A549 (cell line): ENCODE measurements at regions not wholly inside any gene's neighbourhood (a gene's known extent, or its start where the extent isn't known, plus 50 kb on each side); places are given as distances from the start of the nearest gene placed in this dataset.

Experiments used
- EP300 ChIP-seq, 2 experiments: fragments of >200 bp; sonication (Bioruptor Twin); formaldehyde crosslinking; IDR thresholded peaks; 2 replicates in 1 of 2; 3 replicates in 1 of 2; pipeline ENCODE4 v1.6.1; 2016 to 2017
- POLR2A ChIP-seq: IDR thresholded peaks from 2 replicates; pipeline ENCODE4 v1.6.1; 2012; ENCODE audit warnings: mild to moderate bottlenecking, low read length
- POLR2AphosphoS2 ChIP-seq: conservative IDR thresholded peaks from 2 replicates; pipeline ENCODE4 v1.6.1; 2012; ENCODE audit warnings: low read length, improper control_type of control experiment, inconsistent platforms
- TF ChIP-seq, protein P1 (sequence below): fragments of 150-350 bp; IDR thresholded peaks from 2 replicates; pipeline ENCODE4 v1.6.1; 2014; ENCODE audit warnings: low read depth, mild to moderate bottlenecking, low read length
- TF ChIP-seq, protein P2 (sequence below): fragments of >200 bp; sonication (Bioruptor Twin); formaldehyde crosslinking; IDR thresholded peaks from 3 replicates; pipeline ENCODE4 v1.5.1; 2016

DNA sequence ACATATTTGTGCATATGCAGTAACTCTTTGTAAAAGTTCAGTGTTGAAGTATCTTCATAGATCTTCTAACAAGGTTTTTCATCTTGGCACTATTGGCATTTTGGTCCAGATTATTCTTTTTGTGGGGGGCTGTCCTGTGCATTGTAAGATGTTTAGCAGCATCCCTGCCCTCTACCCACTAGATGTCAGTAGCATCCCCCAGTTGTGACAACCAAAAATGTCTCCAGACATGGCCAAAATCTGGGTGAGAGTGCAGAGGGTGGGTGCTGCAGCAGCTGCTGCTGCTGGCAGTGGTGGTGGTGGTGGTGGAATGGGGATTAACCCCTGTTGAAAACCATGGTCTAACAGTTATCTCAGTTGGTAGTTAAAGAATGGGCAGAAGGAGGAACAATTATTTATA lies 370.0 kb downstream of the GPAT3 start:
- TF ChIP-seq POLR2A: no peak
- TF ChIP-seq, protein P1, sequence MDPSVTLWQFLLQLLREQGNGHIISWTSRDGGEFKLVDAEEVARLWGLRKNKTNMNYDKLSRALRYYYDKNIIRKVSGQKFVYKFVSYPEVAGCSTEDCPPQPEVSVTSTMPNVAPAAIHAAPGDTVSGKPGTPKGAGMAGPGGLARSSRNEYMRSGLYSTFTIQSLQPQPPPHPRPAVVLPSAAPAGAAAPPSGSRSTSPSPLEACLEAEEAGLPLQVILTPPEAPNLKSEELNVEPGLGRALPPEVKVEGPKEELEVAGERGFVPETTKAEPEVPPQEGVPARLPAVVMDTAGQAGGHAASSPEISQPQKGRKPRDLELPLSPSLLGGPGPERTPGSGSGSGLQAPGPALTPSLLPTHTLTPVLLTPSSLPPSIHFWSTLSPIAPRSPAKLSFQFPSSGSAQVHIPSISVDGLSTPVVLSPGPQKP: no peak
- TF ChIP-seq EP300 (IDR thresholded peaks at IDR 0.05): no peak
- no peak for TF ChIP-seq POLR2AphosphoS2
- TF ChIP-seq, protein P2, sequence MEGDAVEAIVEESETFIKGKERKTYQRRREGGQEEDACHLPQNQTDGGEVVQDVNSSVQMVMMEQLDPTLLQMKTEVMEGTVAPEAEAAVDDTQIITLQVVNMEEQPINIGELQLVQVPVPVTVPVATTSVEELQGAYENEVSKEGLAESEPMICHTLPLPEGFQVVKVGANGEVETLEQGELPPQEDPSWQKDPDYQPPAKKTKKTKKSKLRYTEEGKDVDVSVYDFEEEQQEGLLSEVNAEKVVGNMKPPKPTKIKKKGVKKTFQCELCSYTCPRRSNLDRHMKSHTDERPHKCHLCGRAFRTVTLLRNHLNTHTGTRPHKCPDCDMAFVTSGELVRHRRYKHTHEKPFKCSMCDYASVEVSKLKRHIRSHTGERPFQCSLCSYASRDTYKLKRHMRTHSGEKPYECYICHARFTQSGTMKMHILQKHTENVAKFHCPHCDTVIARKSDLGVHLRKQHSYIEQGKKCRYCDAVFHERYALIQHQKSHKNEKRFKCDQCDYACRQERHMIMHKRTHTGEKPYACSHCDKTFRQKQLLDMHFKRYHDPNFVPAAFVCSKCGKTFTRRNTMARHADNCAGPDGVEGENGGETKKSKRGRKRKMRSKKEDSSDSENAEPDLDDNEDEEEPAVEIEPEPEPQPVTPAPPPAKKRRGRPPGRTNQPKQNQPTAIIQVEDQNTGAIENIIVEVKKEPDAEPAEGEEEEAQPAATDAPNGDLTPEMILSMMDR: no peak
